CD4-positive, alpha-beta T cell (primary cell): ENCODE measurements at regions not wholly inside any gene's neighbourhood (a gene's known extent, or its start where the extent isn't known, plus 50 kb on each side); places are given as distances from the start of the nearest gene placed in this dataset.

Source experiments
- ATAC-seq: fragments of 200-7000 bp; cut with Tn5 transposase; one replicate; pipeline ENCODE4 v1.10.0; 2022; ENCODE audit warnings: mild to moderate bottlenecking; ENCODE audit not compliant: poor library complexity
- CTCF ChIA-PET: fragments of 350-600 bp; sonication (Branson Sonifier 250); formaldehyde crosslinking; loops from one replicate; lab custom pipeline; 2021; ENCODE audit warnings: antibody characterized with exemption, inconsistent platforms; lab: Charles Lee
- POLR2A ChIA-PET: fragments of 350-600 bp; sonication (Branson Sonifier 250); formaldehyde crosslinking; loops from one replicate; lab custom pipeline; 2021; ENCODE audit warnings: antibody characterized with exemption, inconsistent platforms; lab: Charles Lee
- DNase-seq, 14 experiments: peaks; one replicate each; pipeline ENCODE4 v3.0.0-alpha.2; 2013 to 2020; ENCODE audit warnings: mixed read lengths in 2 of 14
- H3K27ac ChIP-seq, 2 donors: one replicate each; pipeline versions ENCODE4 v1.5.1 to v1.7.0; 2013; ENCODE audit warnings: low read length in 2 of 2, low read depth in 1 of 2, mild to moderate bottlenecking in 1 of 2
- H3K27me3 ChIP-seq, 2 experiments: 1 replicate in 1 of 2; 2 replicates in 1 of 2; pipeline versions ENCODE4 v1.6.1 to v1.7.0; 2013; ENCODE audit warnings: low read length in 2 of 2, control low read depth in 1 of 2, mild to moderate bottlenecking in 1 of 2, moderate library complexity in 1 of 2; ENCODE audit not compliant: insufficient read depth in 2 of 2, control insufficient read depth in 1 of 2
- H3K36me3 ChIP-seq: one replicate; pipeline ENCODE4 v1.6.1; 2013; ENCODE audit warnings: low read length, control low read depth; ENCODE audit not compliant: insufficient read depth
- H3K4me1 ChIP-seq: one replicate; pipeline ENCODE4 v1.6.1; 2013; ENCODE audit warnings: low read length, control low read depth; ENCODE audit not compliant: insufficient read depth
- H3K4me3 ChIP-seq: one replicate; pipeline ENCODE4 v1.5.1; 2013; ENCODE audit warnings: mild to moderate bottlenecking, low read length, moderate library complexity
- H3K9me3 ChIP-seq, 2 experiments: 1 replicate in 1 of 2; 2 replicates in 1 of 2; pipeline versions ENCODE4 v1.6.1 to v1.7.0; 2013; ENCODE audit warnings: low read length in 2 of 2, mild to moderate bottlenecking in 2 of 2, control low read depth in 1 of 2, moderate library complexity in 1 of 2; ENCODE audit not compliant: control insufficient read depth in 1 of 2, insufficient read depth in 1 of 2
- H3K27ac Mint-ChIP-seq: one replicate; pipeline ENCODE4 v1.8.0; 2020; ENCODE audit warnings: mixed read lengths
- H3K27me3 Mint-ChIP-seq: one replicate; pipeline ENCODE4 v1.8.0; 2021; ENCODE audit warnings: mixed read lengths
- H3K36me3 Mint-ChIP-seq: one replicate; pipeline ENCODE4 v1.8.0; 2021; ENCODE audit warnings: low read depth, mixed read lengths
- H3K4me1 Mint-ChIP-seq: one replicate; pipeline ENCODE4 v1.8.0; 2021; ENCODE audit warnings: low read depth, mixed read lengths
- H3K4me3 Mint-ChIP-seq: one replicate; pipeline ENCODE4 v1.8.0; 2020; ENCODE audit warnings: mild to moderate bottlenecking, mixed read lengths
- H3K9me3 Mint-ChIP-seq: one replicate; pipeline ENCODE4 v1.8.0; 2020; ENCODE audit warnings: mixed read lengths
- intact Hi-C, 2 experiments: fragments of 100-400 bp; cut with DNase I in 1 of 2; cut with micrococcal nuclease in 1 of 2; formaldehyde crosslinking; loops; one replicate each; pipeline versions ENCODE4 v1.15.1 to v1.9.0; 2023 to 2025; cut with DNase I, micrococcal nuclease
- TF ChIP-seq, protein P1 (sequence below): fragments of 200-600 bp; IDR thresholded peaks from one replicate; pipeline ENCODE4 v1.8.0; 2022; ENCODE audit warnings: antibody characterized with exemption, mild to moderate bottlenecking

- Mint-ChIP-seq H3K27me3 (peaks cover 10% of the 10 kb centered on the region), H3K27ac (no peak overlapping the region), H3K4me3 (no peak overlapping the region), H3K9me3 (peaks cover 2% of the 10 kb centered on the region), H3K4me1 (no peaks in the 10 kb centered on the region), H3K36me3 (no peaks in the 10 kb centered on the region)
- ChIA-PET CTCF (no interaction called here), POLR2A (no interaction called here)
- no peak for ATAC-seq
- Histone ChIP-seq H3K4me3 (no peak overlapping the region), H3K27me3 (no peaks in the 10 kb centered on the region), H3K4me1 (no peaks in the 10 kb centered on the region), H3K27ac (no peak overlapping the region), H3K9me3 (peaks cover 0 to 7% of the 10 kb centered on the region in 2 experiments), H3K36me3 (no peaks in the 10 kb centered on the region)
- intact Hi-C loops, result no loop called here
- no peak for DNase-seq
- TF ChIP-seq, protein P1, sequence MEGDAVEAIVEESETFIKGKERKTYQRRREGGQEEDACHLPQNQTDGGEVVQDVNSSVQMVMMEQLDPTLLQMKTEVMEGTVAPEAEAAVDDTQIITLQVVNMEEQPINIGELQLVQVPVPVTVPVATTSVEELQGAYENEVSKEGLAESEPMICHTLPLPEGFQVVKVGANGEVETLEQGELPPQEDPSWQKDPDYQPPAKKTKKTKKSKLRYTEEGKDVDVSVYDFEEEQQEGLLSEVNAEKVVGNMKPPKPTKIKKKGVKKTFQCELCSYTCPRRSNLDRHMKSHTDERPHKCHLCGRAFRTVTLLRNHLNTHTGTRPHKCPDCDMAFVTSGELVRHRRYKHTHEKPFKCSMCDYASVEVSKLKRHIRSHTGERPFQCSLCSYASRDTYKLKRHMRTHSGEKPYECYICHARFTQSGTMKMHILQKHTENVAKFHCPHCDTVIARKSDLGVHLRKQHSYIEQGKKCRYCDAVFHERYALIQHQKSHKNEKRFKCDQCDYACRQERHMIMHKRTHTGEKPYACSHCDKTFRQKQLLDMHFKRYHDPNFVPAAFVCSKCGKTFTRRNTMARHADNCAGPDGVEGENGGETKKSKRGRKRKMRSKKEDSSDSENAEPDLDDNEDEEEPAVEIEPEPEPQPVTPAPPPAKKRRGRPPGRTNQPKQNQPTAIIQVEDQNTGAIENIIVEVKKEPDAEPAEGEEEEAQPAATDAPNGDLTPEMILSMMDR, result no peak
Measured at GRCh38 chr6:71592643-71593042, 293.7 kb upstream of the RIMS1 start.

DNA sequence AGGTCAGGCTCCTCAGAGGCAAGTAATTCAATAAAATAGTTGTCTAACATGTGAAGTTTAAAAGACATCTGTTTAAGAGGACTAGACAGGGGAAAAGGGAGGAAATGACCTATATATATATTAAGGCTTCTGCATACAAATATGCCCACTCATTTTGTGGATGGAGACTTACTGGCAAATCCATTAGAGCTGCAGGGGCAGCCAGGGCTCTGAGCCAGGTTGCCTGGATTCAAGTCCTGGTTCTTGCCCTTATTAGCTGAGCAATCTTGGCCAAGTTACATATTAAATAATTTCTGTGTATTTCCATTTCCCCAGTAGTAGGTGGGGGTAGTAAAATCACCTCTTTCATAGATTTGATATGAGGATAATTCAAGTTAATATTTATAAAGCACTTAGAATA is 287.0 kb upstream of the RIMS1 start:
- no peak for DNase-seq
- H3K27me3 ChIP-seq, result no peaks in the 10 kb centered on the region

GRCh38 chr6:71602385-71603007 is 283.9 kb upstream of the RIMS1 start:
- CTCF ChIA-PET, result no interaction called here
- H3K27ac Mint-ChIP-seq, result no peak overlapping the region
- TF ChIP-seq, protein P1, result no peak
- POLR2A ChIA-PET, result no interaction called here
- no peaks in the 10 kb centered on the region for H3K4me1 Mint-ChIP-seq
- no peaks in the 10 kb centered on the region for H3K4me1 ChIP-seq
- H3K36me3 Mint-ChIP-seq, result no peaks in the 10 kb centered on the region
- no peaks in the 10 kb centered on the region for H3K9me3 Mint-ChIP-seq
- no peaks in the 10 kb centered on the region for H3K9me3 ChIP-seq
- H3K4me3 ChIP-seq, result no peak overlapping the region
- intact Hi-C loops, result no loop called here
- H3K27ac ChIP-seq, result no peak overlapping the region
- no peaks in the 10 kb centered on the region for H3K27me3 ChIP-seq
- ATAC-seq, result no peak
- H3K4me3 Mint-ChIP-seq, result no peak overlapping the region
- DNase-seq, result no peak
- H3K27me3 Mint-ChIP-seq, result peaks cover 4% of the 10 kb centered on the region
- H3K36me3 ChIP-seq, result no peaks in the 10 kb centered on the region

More for the DNA sequence above, 287.0 kb upstream of the RIMS1 start:
- no peaks in the 10 kb centered on the region for H3K4me1 ChIP-seq
- H3K27ac ChIP-seq, result no peak overlapping the region
- TF ChIP-seq, protein P1, result no peak
- H3K9me3 Mint-ChIP-seq, result no peaks in the 10 kb centered on the region
- no peaks in the 10 kb centered on the region for H3K9me3 ChIP-seq
- no peaks in the 10 kb centered on the region for H3K27me3 Mint-ChIP-seq
- no peaks in the 10 kb centered on the region for H3K36me3 ChIP-seq
- no peak overlapping the region for H3K4me3 Mint-ChIP-seq
- H3K4me1 Mint-ChIP-seq, result no peaks in the 10 kb centered on the region
- no peak overlapping the region for H3K27ac Mint-ChIP-seq
- intact Hi-C loops, result no loop called here
- no peak overlapping the region for H3K4me3 ChIP-seq
- no peaks in the 10 kb centered on the region for H3K36me3 Mint-ChIP-seq
- CTCF ChIA-PET, result no interaction called here
- ATAC-seq, result no peak
- POLR2A ChIA-PET, result no interaction called here
